Neural cell (in vitro differentiated cells): ENCODE measurements at regions not wholly inside any gene's neighbourhood (a gene's known extent, or its start where the extent isn't known, plus 50 kb on each side); places are given as distances from the start of the nearest gene placed in this dataset.

Experiments used
- CTCF ChIP-seq: fragments of 450-650 bp; IDR thresholded peaks from 2 replicates; pipeline ENCODE4 v1.5.1; 2014; ENCODE audit warnings: antibody characterized with exemption, mild to moderate bottlenecking, moderate library complexity; ENCODE audit not compliant: poor library complexity, severe bottlenecking
- EP300 ChIP-seq: fragments of 450-650 bp; conservative IDR thresholded peaks from 2 replicates; pipeline ENCODE4 v1.6.1; 2014; ENCODE audit warnings: antibody characterized with exemption, mild to moderate bottlenecking, moderate library complexity; ENCODE audit not compliant: poor library complexity, severe bottlenecking
- EZH2 ChIP-seq: fragments of 200-600, 300-800 bp; shearing (Covaris generic), sonication (generic); IDR thresholded peaks from 2 replicates; pipeline ENCODE4 v1.6.1; 2014; ENCODE audit warnings: antibody characterized with exemption, low read length, borderline replicate concordance, mild to moderate bottlenecking; ENCODE audit not compliant: insufficient read depth, poor library complexity, severe bottlenecking
- MXI1 ChIP-seq: fragments of 450-650 bp; conservative IDR thresholded peaks from 2 replicates; pipeline ENCODE4 v1.6.1; 2014; ENCODE audit warnings: antibody characterized with exemption, mild to moderate bottlenecking; ENCODE audit not compliant: poor library complexity, severe bottlenecking
- POLR2AphosphoS5 ChIP-seq: IDR thresholded peaks from 2 replicates; pipeline ENCODE4 v1.6.1; 2012
- SMC3 ChIP-seq: fragments of 450-650 bp; conservative IDR thresholded peaks from 2 replicates; pipeline ENCODE4 v1.6.1; 2014; ENCODE audit warnings: antibody characterized with exemption, mild to moderate bottlenecking, moderate library complexity; ENCODE audit not compliant: poor library complexity

- TF ChIP-seq EZH2 = no peak
- TF ChIP-seq POLR2AphosphoS5 = no peak
- no peak for TF ChIP-seq CTCF
- no peak for TF ChIP-seq EP300
- no peak for TF ChIP-seq MXI1
- no peak for TF ChIP-seq SMC3
Observed at GRCh38 chr4:142944565-142944964, 98.5 kb upstream of the INPP4B start.
